ENCODE measurements at regions not wholly inside any gene's neighbourhood (a gene's known extent, or its start where the extent isn't known, plus 50 kb on each side); places are given as distances from the start of the nearest gene placed in this dataset.

GRCh38 chr10:131775833-131776232, 125.0 kb upstream of the PPP2R2D start:
- Histone ChIP-seq H3K27ac (ENCODE audit: low read depth in 1 of 2, low read length in 1 of 2) (no peak overlapping the region), H3K4me1 (ENCODE audit: control insufficient read depth in 5 of 5, insufficient read depth in 5 of 5, low read length in 5 of 5) (no peaks in the 10 kb centered on the region), H3K9ac (ENCODE audit: insufficient read depth in 1 of 2, low read length in 2 of 2) (no peak overlapping the region), H3K4me3 (no peak overlapping the region), H3K36me3 (ENCODE audit: control insufficient read depth in 4 of 4, insufficient read depth in 4 of 4, low read length in 4 of 4) (no peaks in the 10 kb centered on the region), H3K27me3 (ENCODE audit: control insufficient read depth in 3 of 3, insufficient read depth in 3 of 3, low read length in 2 of 3) (no peaks in the 10 kb centered on the region), H3K9me3 (ENCODE audit: control insufficient read depth in 4 of 4, insufficient read depth in 3 of 4, low read length in 3 of 4) (peaks cover 0 to 38% (median 8%) of the 10 kb centered on the region in 4 donors)
- ATAC-seq (ENCODE audit: insufficient read depth, low FRiP score) = no peak
- DNase-seq = no peak
- TF ChIP-seq CTCF (IDR thresholded peaks at IDR 0.05; ENCODE audit: control extremely low read depth, extremely low read depth) = no peak
- WGBS, 2 donors = 84 to 89% methylated on average over 11 of the region's 11 CpGs

- DNase-seq (no peak), ATAC-seq (ENCODE audit: insufficient read depth, low FRiP score) (no peak)
- 81 to 84% methylated on average over 11 of the region's 11 CpGs for WGBS, 2 donors
- Histone ChIP-seq H3K27ac (ENCODE audit: low read depth in 1 of 2, low read length in 1 of 2) (no peak overlapping the region), H3K9ac (ENCODE audit: insufficient read depth in 1 of 2, low read length in 2 of 2) (no peak overlapping the region), H3K27me3 (ENCODE audit: control insufficient read depth in 3 of 3, insufficient read depth in 3 of 3, low read length in 2 of 3) (no peaks in the 10 kb centered on the region), H3K4me3 (no peak overlapping the region), H3K4me1 (ENCODE audit: control insufficient read depth in 5 of 5, insufficient read depth in 5 of 5, low read length in 5 of 5) (no peaks in the 10 kb centered on the region), H3K36me3 (ENCODE audit: control insufficient read depth in 4 of 4, insufficient read depth in 4 of 4, low read length in 4 of 4) (no peaks in the 10 kb centered on the region), H3K9me3 (ENCODE audit: control insufficient read depth in 4 of 4, insufficient read depth in 3 of 4, low read length in 3 of 4) (peaks cover 0 to 41% (median 8%) of the 10 kb centered on the region in 4 donors)
- TF ChIP-seq CTCF (IDR thresholded peaks at IDR 0.05; ENCODE audit: control extremely low read depth, extremely low read depth) = no peak
Measured at GRCh38 chr10:131776496-131776895, 124.3 kb upstream of the PPP2R2D start.

GRCh38 chr10:131777162-131777561, 123.6 kb upstream of the PPP2R2D start:
- no peak for ATAC-seq (ENCODE audit: insufficient read depth, low FRiP score)
- Histone ChIP-seq H3K36me3 (ENCODE audit: control insufficient read depth in 4 of 4, insufficient read depth in 4 of 4, low read length in 4 of 4) (no peaks in the 10 kb centered on the region), H3K9me3 (ENCODE audit: control insufficient read depth in 4 of 4, insufficient read depth in 3 of 4, low read length in 3 of 4) (peaks cover 0 to 41% (median 8%) of the 10 kb centered on the region in 4 donors), H3K27ac (ENCODE audit: low read depth in 1 of 2, low read length in 1 of 2) (no peak overlapping the region), H3K27me3 (ENCODE audit: control insufficient read depth in 3 of 3, insufficient read depth in 3 of 3, low read length in 2 of 3) (no peaks in the 10 kb centered on the region), H3K4me1 (ENCODE audit: control insufficient read depth in 5 of 5, insufficient read depth in 5 of 5, low read length in 5 of 5) (no peaks in the 10 kb centered on the region), H3K4me3 (no peak overlapping the region), H3K9ac (ENCODE audit: insufficient read depth in 1 of 2, low read length in 2 of 2) (no peak overlapping the region)
- no peak for TF ChIP-seq CTCF (IDR thresholded peaks at IDR 0.05; ENCODE audit: control extremely low read depth, extremely low read depth)
- WGBS, 2 donors = 89 to 95% methylated on average over 5 of the region's 5 CpGs
- DNase-seq = no peak

GRCh38 chr10:131777921-131778320, 122.9 kb upstream of the PPP2R2D start:
- TF ChIP-seq CTCF (IDR thresholded peaks at IDR 0.05; ENCODE audit: control extremely low read depth, extremely low read depth) = no peak
- 76 to 88% methylated on average over 2 of the region's 2 CpGs for WGBS, 2 donors
- no peak overlapping the region for H3K27ac ChIP-seq (ENCODE audit: low read depth in 1 of 2, low read length in 1 of 2)
- ATAC-seq (ENCODE audit: insufficient read depth, low FRiP score) (no peak), DNase-seq (no peak)
- H3K4me1 ChIP-seq (ENCODE audit: control insufficient read depth in 5 of 5, insufficient read depth in 5 of 5, low read length in 5 of 5) = no peaks in the 10 kb centered on the region
- H3K36me3 ChIP-seq (ENCODE audit: control insufficient read depth in 4 of 4, insufficient read depth in 4 of 4, low read length in 4 of 4) = no peaks in the 10 kb centered on the region
- H3K4me3 ChIP-seq = no peak overlapping the region
- peaks cover 0 to 43% (median 8%) of the 10 kb centered on the region in 4 donors for H3K9me3 ChIP-seq (ENCODE audit: control insufficient read depth in 4 of 4, insufficient read depth in 3 of 4, low read length in 3 of 4)
- no peak overlapping the region for H3K9ac ChIP-seq (ENCODE audit: insufficient read depth in 1 of 2, low read length in 2 of 2)
- no peaks in the 10 kb centered on the region for H3K27me3 ChIP-seq (ENCODE audit: control insufficient read depth in 3 of 3, insufficient read depth in 3 of 3, low read length in 2 of 3)
